SHP77 (cell line): ENCODE measurements at regions not wholly inside any gene's neighbourhood (a gene's known extent, or its start where the extent isn't known, plus 50 kb on each side); places are given as distances from the start of the nearest gene placed in this dataset.

ENCODE experiments used
- DNase-seq, 2 experiments: peaks; one replicate each; lab custom pipeline; 2025; lab: John Stamatoyannopoulos, UW

GRCh38 chr4:56757821-56758411 is 63.6 kb downstream of the SPINK2 start:
- peak in 1 of 2 experiments; percentile 15 for DNase-seq

GRCh38 chr4:56757261-56757746 is 64.2 kb downstream of the SPINK2 start:
- no peak for DNase-seq

DNA sequence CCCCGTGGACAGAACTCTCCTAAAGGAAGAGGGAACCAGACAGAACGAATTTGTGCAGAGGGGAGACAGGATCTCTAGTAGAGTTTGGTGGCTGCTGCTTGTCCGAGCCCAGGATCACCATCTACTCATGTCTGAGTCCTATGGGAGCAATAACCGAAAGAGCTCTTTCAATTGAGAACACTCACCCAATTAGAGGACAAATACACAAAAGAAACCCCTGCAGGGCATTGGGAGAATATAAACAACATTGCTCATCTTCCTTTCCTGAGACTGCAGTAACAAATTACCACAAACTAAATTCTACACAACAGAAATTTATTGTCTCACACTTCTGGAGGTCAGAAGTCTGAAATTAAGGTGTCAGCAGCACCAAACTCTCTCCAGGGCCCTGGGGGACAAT is 65.6 kb downstream of the SPINK2 start:
- no peak for DNase-seq

- no peak for DNase-seq
Measured at GRCh38 chr4:56752985-56753384, 68.5 kb downstream of the SPINK2 start.

GRCh38 chr4:56750231-56750630 is 69.1 kb upstream of the HOPX start:
- DNase-seq, result no peak

- no peak for DNase-seq
Measured at GRCh38 chr4:56748271-56748670, 67.2 kb upstream of the HOPX start.

- DNase-seq, result no peak
Measured at GRCh38 chr4:56746639-56747038, 65.5 kb upstream of the HOPX start.

GRCh38 chr4:56745042-56745441 is 63.9 kb upstream of the HOPX start:
- no peak for DNase-seq

- no peak for DNase-seq
Measured at GRCh38 chr4:56744030-56744429, 62.9 kb upstream of the HOPX start.

- DNase-seq, result no peak
Measured at GRCh38 chr4:56743550-56743949, 62.5 kb upstream of the HOPX start.

DNA sequence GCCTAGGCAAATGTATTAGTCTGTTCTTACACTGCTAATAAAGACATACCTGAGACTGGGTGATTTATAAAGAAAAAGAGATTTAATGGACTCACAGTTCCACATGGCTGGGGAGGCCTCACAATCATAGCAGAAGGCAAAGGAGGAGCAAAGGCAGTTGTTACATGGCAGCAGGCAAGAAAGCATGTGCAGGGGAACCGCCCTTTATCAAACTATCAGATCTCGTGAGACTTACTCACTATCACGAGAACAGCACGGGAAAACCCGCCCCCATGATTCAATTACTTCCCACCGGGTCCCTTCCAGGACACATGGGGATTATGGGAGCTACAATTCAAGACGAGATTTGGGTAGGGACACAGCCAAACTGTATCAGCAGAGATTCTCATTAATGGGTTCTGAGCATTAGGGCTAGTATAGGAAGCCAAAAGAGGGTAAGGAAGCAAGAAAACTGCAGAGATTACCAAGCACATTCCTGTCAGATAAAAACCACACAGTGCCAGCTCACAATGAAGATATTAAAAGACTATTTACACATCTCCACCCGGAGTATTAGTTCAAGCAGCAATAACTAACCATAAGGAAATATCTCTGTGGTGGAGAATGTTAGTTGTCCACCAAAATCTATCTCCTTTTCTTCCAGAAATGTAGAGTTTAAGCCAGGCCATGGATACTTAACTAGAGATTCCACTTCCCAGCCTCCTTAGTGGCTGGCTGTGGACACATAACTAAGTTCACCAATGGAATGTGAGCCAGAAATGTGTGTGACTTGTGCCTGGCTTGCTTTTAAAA is 61.2 kb upstream of the HOPX start:
- no peak for DNase-seq

GRCh38 chr4:56741595-56741994 is 60.5 kb upstream of the HOPX start:
- DNase-seq, result no peak

DNA sequence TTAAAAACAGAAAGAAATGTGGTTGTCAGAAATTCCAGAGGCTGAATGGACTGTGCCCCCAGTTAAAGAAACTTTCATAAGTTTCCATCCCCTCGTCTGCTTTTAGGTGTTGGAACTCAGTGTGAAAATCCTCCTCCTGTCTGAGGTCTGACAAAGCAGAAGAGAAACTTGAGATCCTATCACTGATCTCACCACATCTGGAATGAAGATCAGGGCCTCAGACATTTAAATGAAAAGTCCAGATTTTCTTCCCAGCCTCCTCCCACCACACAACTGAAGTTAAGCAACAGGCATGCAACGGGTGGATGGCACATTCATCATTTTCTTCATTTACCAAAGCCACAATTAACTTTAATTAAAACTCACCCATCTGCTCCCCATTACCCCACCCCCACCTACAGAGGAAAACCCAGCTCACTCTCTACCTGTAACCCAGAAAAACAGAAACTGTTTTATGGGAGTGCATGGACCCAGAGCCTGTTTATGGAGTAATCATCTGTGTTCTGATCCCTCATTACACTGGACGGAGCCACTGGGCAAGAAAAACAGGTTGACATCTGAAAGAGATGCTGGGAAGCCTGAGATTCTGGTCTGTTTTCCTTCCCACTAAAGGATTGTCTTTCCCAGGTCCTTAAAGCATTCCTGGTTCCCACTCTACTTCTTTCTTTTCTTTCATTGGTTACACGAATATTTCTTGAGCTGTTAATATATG is 58.1 kb upstream of the HOPX start:
- no peak for DNase-seq

DNA sequence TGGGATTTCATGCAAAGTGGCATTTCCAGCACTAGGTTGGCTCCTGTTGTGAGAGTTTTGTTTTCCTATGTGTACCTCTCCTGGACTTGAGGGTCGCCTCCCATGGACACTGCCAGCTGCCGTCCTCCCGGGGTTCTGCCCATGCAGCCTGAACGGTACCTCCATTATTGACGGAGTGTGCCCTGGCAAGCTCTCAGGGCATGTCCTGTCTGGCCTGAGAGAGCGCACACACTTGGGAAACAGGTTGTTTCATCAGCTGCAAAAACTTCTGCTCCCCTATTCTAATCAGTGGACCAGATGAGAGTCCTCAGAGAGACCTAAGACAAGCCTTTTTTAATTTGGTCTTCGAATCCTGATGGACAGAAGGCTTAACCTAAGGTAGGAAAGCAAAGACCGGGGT is 56.6 kb upstream of the HOPX start:
- no peak for DNase-seq

GRCh38 chr4:56733352-56733751 is 52.3 kb upstream of the HOPX start:
- DNase-seq, result no peak

GRCh38 chr4:56732301-56732700 is 51.2 kb upstream of the HOPX start:
- no peak for DNase-seq

DNA sequence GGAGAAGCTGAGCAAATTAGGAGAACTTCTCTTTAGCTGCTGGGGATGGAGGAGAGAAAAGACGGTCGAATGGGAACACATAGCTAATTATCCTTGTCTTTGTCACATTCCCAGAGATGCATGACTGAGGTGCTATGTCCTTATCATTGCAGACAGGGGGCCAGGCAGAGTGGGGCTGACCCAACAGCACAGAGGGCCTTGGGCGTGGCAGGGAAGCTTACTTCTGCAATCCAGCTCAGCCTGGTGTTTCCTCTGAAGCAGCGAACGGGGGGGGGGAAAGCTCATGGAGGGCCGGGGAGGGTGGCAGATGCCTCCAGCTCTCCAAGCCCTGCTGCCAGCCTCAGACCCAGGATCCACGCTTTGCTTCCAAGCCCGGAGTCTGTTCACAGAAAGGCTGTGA is 50.8 kb upstream of the HOPX start:
- DNase-seq, result no peak
